Mesendoderm (in vitro differentiated cells): ENCODE measurements at regions not wholly inside any gene's neighbourhood (a gene's known extent, or its start where the extent isn't known, plus 50 kb on each side); places are given as distances from the start of the nearest gene placed in this dataset.
"Not testable (repeated sequence)": the region's sequence is repeated elsewhere in the genome, so short reads cannot be mapped to it uniquely, and the experiment has no call there.

Experiments
- DNase-seq: peaks from one replicate; pipeline ENCODE4 v3.0.0; 2013
- H2AK5ac ChIP-seq: 2 replicates; pipeline ENCODE4 v1.6.1; 2013; ENCODE audit warnings: low read length, inconsistent platforms
- H2BK120ac ChIP-seq: 2 replicates; pipeline ENCODE4 v1.6.1; 2013; ENCODE audit warnings: low read depth, mild to moderate bottlenecking, low read length, moderate library complexity, mixed read lengths
- H2BK15ac ChIP-seq: replicated peaks from 2 replicates; pipeline ENCODE4 v1.6.1; 2013; ENCODE audit warnings: low read depth, mild to moderate bottlenecking, moderate library complexity
- H2BK5ac ChIP-seq: 2 replicates; pipeline ENCODE4 v1.6.1; 2013; ENCODE audit warnings: low read length, inconsistent platforms
- H3K18ac ChIP-seq: 2 replicates; pipeline ENCODE4 v1.6.1; 2013; ENCODE audit warnings: mild to moderate bottlenecking, low read length, mixed read lengths
- H3K23ac ChIP-seq: one replicate; pipeline ENCODE4 v1.6.1; 2013; ENCODE audit warnings: low read length
- H3K27ac ChIP-seq: 2 replicates; pipeline ENCODE4 v1.5.1; 2013; ENCODE audit warnings: low read depth, mild to moderate bottlenecking, inconsistent platforms, low read length, moderate library complexity
- H3K27me3 ChIP-seq: 2 replicates; pipeline ENCODE4 v1.6.1; 2013; ENCODE audit warnings: low read length, control low read depth, mild to moderate bottlenecking, inconsistent platforms; ENCODE audit not compliant: insufficient read depth, poor library complexity
- H3K36me3 ChIP-seq: 2 replicates; pipeline ENCODE4 v1.6.1; 2013; ENCODE audit warnings: low read length, inconsistent platforms; ENCODE audit not compliant: control insufficient read depth, insufficient read depth
- H3K4ac ChIP-seq: one replicate; pipeline ENCODE4 v1.6.1; 2013; ENCODE audit warnings: low read depth, mild to moderate bottlenecking, low read length, moderate library complexity
- H3K4me1 ChIP-seq: 2 replicates; pipeline ENCODE4 v1.6.1; 2013; ENCODE audit warnings: low read depth, low read length, inconsistent platforms; ENCODE audit not compliant: control insufficient read depth
- H3K4me2 ChIP-seq: 2 replicates; pipeline ENCODE4 v1.6.1; 2013; ENCODE audit warnings: low read length
- H3K4me3 ChIP-seq: 2 replicates; pipeline ENCODE4 v1.5.1; 2013; ENCODE audit warnings: mild to moderate bottlenecking, low read length
- H3K56ac ChIP-seq: one replicate; pipeline ENCODE4 v1.6.1; 2013; ENCODE audit warnings: low read length
- H3K79me1 ChIP-seq: 2 replicates; pipeline ENCODE4 v1.6.1; 2013; ENCODE audit warnings: low read length, inconsistent platforms
- H3K79me2 ChIP-seq: 2 replicates; pipeline ENCODE4 v1.6.1; 2013; ENCODE audit warnings: mild to moderate bottlenecking, low read length; ENCODE audit not compliant: control insufficient read depth, insufficient read depth
- H3K9ac ChIP-seq: 2 replicates; pipeline ENCODE4 v1.6.1; 2013; ENCODE audit warnings: low read length, inconsistent platforms
- H4K5ac ChIP-seq: one replicate; pipeline ENCODE4 v1.6.1; 2013; ENCODE audit warnings: low read length
- H4K8ac ChIP-seq: one replicate; pipeline ENCODE4 v1.6.1; 2013; ENCODE audit warnings: low read depth, mild to moderate bottlenecking, control low read depth, low read length, moderate library complexity
- WGBS: extraction: QIAGEN DNeasy Blood & Tissue Kit; methylation state at CpG from one replicate; pipeline ENCODE4 v1.1.7; 2013; ENCODE audit warnings: low lambda C conversion rate, missing lambda C conversion rate; ENCODE audit not compliant: insufficient coverage; ENCODE audit errors: extremely low coverage; 5-methylcytosine and 5-hydroxymethylcytosine counted together

- Histone ChIP-seq H3K27me3 (no peaks in the 10 kb centered on the region), H2BK5ac (no peak overlapping the region), H2AK5ac (no peak overlapping the region), H3K56ac (no peak overlapping the region), H3K4me1 (no peaks in the 10 kb centered on the region), H3K9ac (no peak overlapping the region), H4K5ac (no peak overlapping the region), H3K79me2 (no peaks in the 10 kb centered on the region), H3K4me2 (no peak overlapping the region), H3K79me1 (no peaks in the 10 kb centered on the region), H3K4me3 (no peak overlapping the region), H4K8ac (no peak overlapping the region), H2BK120ac (no peak overlapping the region), H3K18ac (no peak overlapping the region), H3K23ac (no peak overlapping the region), H3K27ac (no peak overlapping the region), H3K36me3 (no peaks in the 10 kb centered on the region), H2BK15ac (no peak overlapping the region), H3K4ac (no peak overlapping the region)
- no peak for DNase-seq
- WGBS: no CpG with 5 or more reads among the region's 1 CpG
These were observed 84.5 kb downstream of the CETN3 start for GRCh38 chr5:90325093-90325492.

GRCh38 chr5:90320348-90320747, 89.2 kb downstream of the CETN3 start:
- H2BK15ac ChIP-seq, H3K4me3 ChIP-seq, H3K18ac ChIP-seq, H2BK5ac ChIP-seq, H2BK120ac ChIP-seq, H3K4ac ChIP-seq, H3K79me2 ChIP-seq, H4K8ac ChIP-seq, H3K79me1 ChIP-seq, DNase-seq, H3K27ac ChIP-seq, H3K56ac ChIP-seq, H3K23ac ChIP-seq, H3K4me1 ChIP-seq, H3K27me3 ChIP-seq, H3K4me2 ChIP-seq, H2AK5ac ChIP-seq, H3K9ac ChIP-seq, H3K36me3 ChIP-seq, H4K5ac ChIP-seq: not testable (repeated sequence)

GRCh38 chr5:90312027-90312426, 97.5 kb downstream of the CETN3 start:
- H2AK5ac ChIP-seq: no peak overlapping the region
- H4K8ac ChIP-seq: no peak overlapping the region
- H2BK15ac ChIP-seq: no peak overlapping the region
- H3K79me1 ChIP-seq: no peaks in the 10 kb centered on the region
- H3K4me1 ChIP-seq: no peaks in the 10 kb centered on the region
- no peak for DNase-seq
- no peak overlapping the region for H2BK5ac ChIP-seq
- H3K36me3 ChIP-seq: no peaks in the 10 kb centered on the region
- H4K5ac ChIP-seq: no peak overlapping the region
- H3K27me3 ChIP-seq: no peaks in the 10 kb centered on the region
- H3K79me2 ChIP-seq: no peaks in the 10 kb centered on the region
- WGBS: no CpG with 5 or more reads among the region's 2 CpGs
- no peak overlapping the region for H3K4me2 ChIP-seq
- no peak overlapping the region for H3K4ac ChIP-seq
- no peak overlapping the region for H2BK120ac ChIP-seq
- H3K9ac ChIP-seq: no peak overlapping the region
- H3K4me3 ChIP-seq: no peak overlapping the region
- H3K56ac ChIP-seq: no peak overlapping the region
- no peak overlapping the region for H3K18ac ChIP-seq
- H3K27ac ChIP-seq: no peak overlapping the region
- no peak overlapping the region for H3K23ac ChIP-seq

- DNase-seq: no peak
- Histone ChIP-seq H3K23ac (no peak overlapping the region), H4K8ac (no peak overlapping the region), H2AK5ac (no peak overlapping the region), H3K79me1 (no peaks in the 10 kb centered on the region), H4K5ac (no peak overlapping the region), H2BK5ac (no peak overlapping the region), H3K4ac (no peak overlapping the region), H3K79me2 (no peaks in the 10 kb centered on the region), H2BK15ac (no peak overlapping the region), H3K4me2 (no peak overlapping the region), H3K4me1 (no peaks in the 10 kb centered on the region), H3K4me3 (no peak overlapping the region), H3K18ac (no peak overlapping the region), H3K9ac (no peak overlapping the region), H3K27me3 (no peaks in the 10 kb centered on the region), H3K27ac (no peak overlapping the region), H3K36me3 (no peaks in the 10 kb centered on the region), H2BK120ac (no peak overlapping the region), H3K56ac (no peak overlapping the region)
- no CpG with 5 or more reads among the region's 4 CpGs for WGBS
These were observed 98.2 kb downstream of the CETN3 start for GRCh38 chr5:90311401-90311800.

- Histone ChIP-seq H3K79me1 (no peaks in the 10 kb centered on the region), H4K5ac (no peak overlapping the region), H3K27ac (no peak overlapping the region), H3K4ac (no peak overlapping the region), H4K8ac (no peak overlapping the region), H3K36me3 (no peaks in the 10 kb centered on the region), H3K27me3 (no peaks in the 10 kb centered on the region), H3K56ac (no peak overlapping the region), H3K23ac (no peak overlapping the region), H2BK15ac (no peak overlapping the region), H2AK5ac (no peak overlapping the region), H3K9ac (no peak overlapping the region), H2BK120ac (no peak overlapping the region), H3K4me2 (no peak overlapping the region), H3K4me3 (no peak overlapping the region), H3K4me1 (no peaks in the 10 kb centered on the region), H3K79me2 (no peaks in the 10 kb centered on the region), H2BK5ac (no peak overlapping the region), H3K18ac (no peak overlapping the region)
- no peak for DNase-seq
- no CpG with 5 or more reads among the region's 4 CpGs for WGBS
These were observed 100.6 kb downstream of the CETN3 start for GRCh38 chr5:90308787-90309585.

GRCh38 chr5:90307782-90308181, 101.8 kb downstream of the CETN3 start:
- no peaks in the 10 kb centered on the region for H3K36me3 ChIP-seq
- H2BK15ac ChIP-seq: no peak overlapping the region
- H3K27me3 ChIP-seq: no peaks in the 10 kb centered on the region
- no peak overlapping the region for H3K18ac ChIP-seq
- H3K79me1 ChIP-seq: no peaks in the 10 kb centered on the region
- H4K5ac ChIP-seq: no peak overlapping the region
- no peak overlapping the region for H3K56ac ChIP-seq
- H3K4ac ChIP-seq: no peak overlapping the region
- H4K8ac ChIP-seq: no peak overlapping the region
- H2AK5ac ChIP-seq: no peak overlapping the region
- H3K4me1 ChIP-seq: no peaks in the 10 kb centered on the region
- no peak overlapping the region for H3K23ac ChIP-seq
- no peak overlapping the region for H3K4me3 ChIP-seq
- DNase-seq: no peak
- H3K9ac ChIP-seq: no peak overlapping the region
- H2BK5ac ChIP-seq: no peak overlapping the region
- no peak overlapping the region for H3K4me2 ChIP-seq
- H3K27ac ChIP-seq: no peak overlapping the region
- no peak overlapping the region for H2BK120ac ChIP-seq
- no peaks in the 10 kb centered on the region for H3K79me2 ChIP-seq
- WGBS: no CpG with 5 or more reads among the region's 1 CpG
